HG02759 (cell line): ENCODE measurements at regions not wholly inside any gene's neighbourhood (a gene's known extent, or its start where the extent isn't known, plus 50 kb on each side); places are given as distances from the start of the nearest gene placed in this dataset.

Experiments
- ATAC-seq: cut with Tn5 transposase; IDR thresholded peaks from one replicate; pipeline ENCODE4 v1.9.1; 2021; ENCODE audit warnings: mild to moderate bottlenecking, moderate library complexity; ENCODE audit not compliant: unreplicated experiment

DNA sequence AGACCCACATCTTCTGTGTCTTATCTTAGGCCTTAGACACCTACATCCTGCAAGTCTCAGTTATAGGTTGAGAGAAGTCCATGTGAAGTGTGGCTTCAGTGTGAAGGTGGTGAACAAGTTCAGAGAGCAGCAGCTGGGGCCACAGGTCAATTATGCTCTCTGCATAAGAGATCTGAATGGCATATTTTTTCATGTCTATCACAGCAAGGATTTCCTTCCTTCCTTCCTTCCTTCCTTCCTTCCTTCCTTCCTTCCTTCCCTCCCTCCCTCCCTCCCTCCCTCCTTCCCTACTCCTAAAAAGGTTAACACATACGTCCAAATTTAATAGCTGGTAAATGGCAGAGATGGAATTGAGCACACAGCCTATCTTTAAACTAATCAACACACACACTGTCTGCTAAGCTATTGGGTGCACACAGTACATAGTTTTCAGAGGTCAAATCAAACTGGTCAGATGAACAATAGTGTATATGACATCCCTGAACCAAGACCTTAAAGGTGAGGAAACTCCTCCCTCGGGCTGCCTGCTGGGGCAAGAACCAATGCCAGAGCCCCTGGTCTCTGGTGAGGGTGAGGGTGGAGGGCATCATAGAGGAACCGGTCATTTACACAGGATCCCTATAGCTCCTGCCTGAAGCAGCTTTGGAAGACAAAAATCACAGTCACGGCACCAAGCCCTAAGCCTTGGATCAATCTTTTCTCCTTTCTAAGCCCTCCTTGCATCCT lies 240.9 kb downstream of the ICOS start:
- peak; percentile 28 for ATAC-seq

DNA sequence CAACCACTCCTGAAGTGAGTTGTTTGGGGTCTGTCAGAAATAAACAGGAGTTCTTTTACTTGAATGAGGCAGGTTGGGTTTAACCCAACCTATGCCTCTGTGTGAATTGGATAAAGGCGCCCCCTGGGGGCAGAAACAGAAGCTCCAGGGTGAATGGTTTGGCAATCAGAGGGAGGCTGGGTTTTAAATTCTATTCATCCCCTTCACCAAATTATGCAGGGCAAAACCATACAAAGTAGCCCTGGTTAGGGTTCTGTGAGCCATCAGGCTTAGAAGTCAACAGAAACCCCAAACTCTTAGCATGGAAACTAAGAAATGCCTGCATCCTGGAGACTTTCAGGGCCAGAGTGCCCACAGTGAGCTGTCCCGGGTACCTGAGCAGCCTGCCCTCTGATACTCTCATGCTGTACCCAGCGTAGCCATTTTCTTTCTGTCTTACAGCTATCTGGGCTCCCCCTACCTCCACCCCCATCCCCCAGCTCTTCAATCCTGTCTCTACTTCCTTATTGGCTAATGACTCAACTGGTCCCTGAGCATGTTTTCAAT lies 241.5 kb downstream of the ICOS start:
- ATAC-seq = peak; percentile 88

DNA sequence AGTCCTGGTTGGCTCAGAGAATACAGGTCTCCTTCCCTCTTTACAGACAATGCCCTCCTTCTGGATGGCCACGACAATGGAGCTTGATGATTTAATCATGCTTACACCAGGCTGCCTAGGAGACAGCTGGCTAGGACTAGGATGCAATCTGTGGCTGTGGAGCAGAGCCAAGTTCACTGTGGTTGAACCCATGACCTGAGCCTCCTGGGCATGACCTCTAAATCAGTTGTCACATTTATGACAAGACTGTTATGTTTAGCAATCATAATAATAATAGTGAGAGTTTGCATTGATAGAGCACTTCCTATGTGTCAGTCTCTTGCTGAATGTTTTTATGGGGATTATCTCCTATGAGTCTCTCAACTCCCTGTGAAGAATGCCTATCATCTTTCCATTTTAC lies 244.1 kb downstream of the ICOS start:
- no peak for ATAC-seq

DNA sequence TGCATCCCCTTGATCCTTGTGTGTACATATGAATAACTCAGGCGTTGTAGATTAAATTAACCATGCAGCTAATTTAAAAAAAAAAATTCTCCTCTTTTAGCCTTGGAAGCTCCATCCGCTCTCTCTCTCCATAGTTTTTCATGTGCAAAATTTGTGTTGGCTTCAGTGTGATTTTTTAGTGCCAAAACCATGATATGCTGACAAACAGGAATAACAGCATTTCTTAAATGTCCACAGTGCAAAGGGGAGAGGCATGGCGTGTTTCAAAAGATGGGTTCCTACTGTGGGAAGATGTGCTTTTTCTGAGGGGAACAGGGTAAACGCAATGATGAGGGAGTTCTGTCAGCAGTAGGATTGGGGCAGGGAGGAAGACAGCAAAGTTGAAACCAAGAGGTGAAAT lies 247.0 kb downstream of the ICOS start:
- no peak for ATAC-seq

DNA sequence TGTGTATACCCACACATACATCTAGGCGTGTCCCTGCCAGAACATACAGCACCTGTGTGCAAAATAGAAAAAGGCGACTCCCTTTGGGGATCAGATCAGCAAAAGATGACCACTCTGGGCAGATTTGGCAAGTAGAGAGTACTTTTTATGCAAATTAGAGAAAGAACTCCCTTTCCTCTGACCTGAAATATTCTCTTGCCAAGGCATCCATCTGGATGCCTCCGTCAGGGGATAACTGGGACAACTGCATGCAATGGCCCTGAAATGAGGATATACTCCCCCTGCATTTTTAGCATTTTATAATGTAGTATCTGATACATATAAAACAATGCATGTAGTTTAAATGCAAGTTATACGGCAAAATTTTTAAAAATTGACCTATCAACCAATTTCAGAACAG lies 247.7 kb downstream of the ICOS start:
- no peak for ATAC-seq

DNA sequence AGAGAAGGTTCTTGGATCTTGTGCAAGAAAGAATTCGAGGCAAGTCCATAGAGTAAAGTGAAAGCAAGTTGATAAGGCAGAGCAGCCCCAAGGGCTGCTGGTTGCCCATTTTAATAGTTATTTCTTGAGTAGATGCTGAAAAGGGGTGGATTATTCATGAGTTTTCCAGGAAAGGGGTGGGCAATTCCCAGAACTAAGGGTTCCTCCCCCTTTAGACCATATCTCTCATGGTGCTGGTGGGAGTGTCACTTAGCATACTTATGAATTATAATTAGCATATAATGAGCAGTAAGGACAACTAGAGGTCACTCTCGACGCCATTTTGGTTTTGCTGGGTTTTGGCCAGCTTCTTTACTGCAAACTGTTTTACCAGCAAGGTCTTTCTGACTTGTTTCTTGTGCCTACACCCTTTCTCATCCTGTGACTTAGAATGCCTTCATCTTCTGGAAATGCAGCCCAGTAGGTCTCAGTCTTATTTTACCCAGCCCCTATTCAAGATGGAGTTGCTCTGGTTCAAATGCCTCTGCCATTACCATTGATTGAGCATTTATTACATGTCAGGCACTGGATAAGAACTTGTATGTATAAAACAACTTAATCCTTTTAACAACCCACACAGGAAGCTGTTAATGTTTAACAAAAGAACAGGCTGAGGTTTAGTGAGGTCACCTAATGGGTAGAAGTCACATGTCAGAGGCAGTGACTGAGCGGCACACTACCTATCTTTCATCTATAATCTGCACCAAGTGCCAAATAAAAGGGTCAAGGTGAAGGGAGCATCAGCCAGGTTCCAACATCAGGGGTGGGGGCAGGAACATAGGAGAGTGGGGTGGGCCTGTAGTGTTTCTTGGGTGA lies 250.9 kb downstream of the ICOS start:
- ATAC-seq = no peak

DNA sequence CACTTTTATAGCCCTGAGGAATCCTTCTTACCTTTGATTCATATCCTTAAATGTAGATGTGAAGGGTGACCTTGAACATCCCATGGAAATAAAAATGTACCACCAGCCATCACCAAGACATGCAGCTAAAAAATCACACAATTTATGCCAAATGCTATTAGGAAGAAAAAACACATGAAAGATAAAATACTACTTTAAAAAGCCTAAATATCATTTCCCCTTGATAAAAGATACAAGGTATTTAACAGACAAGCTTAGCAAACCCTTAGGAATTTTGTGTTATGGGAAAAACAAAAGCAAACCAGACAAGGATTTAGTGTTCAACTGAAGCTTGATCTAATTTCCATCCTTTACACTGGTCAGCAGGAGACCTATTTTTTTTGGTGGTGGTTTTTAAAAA lies 255.0 kb downstream of the ICOS start:
- no peak for ATAC-seq

DNA sequence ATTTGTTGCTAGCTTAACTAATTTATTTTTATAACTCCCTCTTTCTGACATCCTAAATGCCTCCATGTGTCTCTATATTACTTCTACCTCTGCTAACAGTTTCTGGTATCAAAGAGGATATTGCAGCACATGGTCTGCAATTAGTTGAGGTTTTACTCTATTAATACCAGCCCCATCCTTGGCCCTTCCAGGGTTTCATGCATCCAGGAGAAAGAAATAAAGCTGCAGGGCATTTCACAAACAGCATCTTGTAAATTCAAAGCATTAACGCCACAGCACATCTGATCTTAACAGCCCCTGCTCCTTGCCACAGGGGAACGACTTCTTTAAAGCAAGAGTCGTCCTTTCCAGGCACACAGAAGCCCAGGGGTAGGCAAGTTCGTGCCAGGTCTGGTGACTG lies 258.9 kb downstream of the ICOS start:
- no peak for ATAC-seq

DNA sequence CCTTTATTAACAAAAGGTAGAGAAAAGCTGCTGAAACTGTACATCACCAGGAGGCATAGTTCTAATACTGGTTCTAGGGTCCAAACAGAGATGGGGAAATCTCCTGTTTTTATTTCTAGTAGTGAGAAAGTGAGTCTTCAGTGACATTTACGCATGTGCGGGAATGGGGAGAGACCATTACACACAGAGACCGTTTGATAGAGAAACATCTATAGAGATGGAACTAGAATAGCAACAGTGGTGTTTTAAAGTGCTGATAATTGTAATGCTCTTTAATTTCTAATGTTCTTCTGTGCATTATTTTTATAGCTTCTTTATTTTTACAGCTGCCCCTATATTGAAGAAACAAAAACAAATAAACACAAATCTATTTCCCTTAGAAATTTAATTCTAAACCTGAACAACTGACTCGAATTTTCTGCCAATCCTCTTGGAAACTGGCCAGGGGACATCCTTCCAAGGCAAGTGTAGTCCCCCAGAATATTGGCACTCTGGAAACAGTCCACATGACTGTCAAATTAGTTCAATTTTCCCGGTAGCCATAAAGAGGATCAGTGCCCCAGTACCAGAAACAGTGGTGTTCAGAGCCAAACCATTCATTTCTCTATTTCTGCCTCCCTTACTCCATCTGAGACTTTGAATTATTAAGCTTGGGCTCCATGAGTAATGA lies 260.9 kb downstream of the ICOS start:
- ATAC-seq = no peak

DNA sequence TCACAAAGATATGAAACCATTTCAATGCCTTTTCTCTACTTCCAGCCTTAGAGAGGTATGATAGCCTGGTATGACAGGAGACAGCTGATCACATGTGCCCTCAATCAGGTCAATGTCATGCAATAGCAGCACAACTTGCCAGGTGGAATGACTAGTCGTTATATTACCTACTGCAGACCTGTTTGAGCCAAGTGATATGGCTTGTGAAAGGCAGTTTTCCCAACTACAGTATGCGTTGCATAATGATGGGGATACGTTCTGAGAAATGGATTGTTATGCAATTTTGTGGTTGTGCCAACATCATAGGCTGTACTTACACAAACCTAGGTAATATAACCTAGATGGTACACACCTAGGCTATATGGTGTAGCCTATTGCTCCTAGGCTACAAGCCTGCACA lies 262.8 kb downstream of the ICOS start:
- no peak for ATAC-seq

DNA sequence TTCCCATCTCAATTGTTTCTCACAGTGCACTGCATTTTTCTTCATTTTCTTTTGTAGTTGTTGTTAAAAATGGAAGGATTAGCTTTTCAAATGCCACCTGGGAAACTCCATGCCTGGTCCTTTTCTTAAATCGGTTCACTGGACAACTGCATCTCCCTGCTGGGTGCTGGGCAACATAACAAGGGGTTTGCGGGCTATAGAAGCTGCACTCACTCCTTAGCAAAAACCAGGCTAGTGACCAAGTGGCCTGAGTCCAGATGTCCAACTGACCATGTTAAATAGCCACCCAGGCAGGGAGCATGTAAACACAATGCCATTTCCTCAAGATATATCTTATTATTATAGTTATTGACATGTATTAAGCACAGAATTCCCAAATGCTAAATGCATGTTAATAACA lies 264.9 kb downstream of the ICOS start:
- no peak for ATAC-seq

DNA sequence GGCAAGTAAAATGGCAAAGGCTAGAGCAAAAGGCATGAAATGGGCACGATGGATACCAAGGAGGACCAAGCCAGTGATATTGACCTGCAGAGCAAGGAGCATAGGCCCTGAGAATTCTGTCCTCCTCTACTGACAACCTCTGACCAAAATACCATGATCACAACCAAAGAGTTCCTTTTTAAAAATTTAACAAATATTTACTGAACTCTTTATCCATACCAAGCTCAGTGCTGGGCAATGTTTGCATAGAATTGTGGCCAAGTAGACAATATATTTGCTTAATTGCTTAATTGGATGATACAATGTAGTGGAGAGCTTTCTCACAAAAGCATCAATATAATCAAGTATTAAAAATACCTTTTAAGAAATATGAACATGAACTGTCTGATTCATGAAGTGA lies 265.7 kb downstream of the ICOS start:
- ATAC-seq = no peak

DNA sequence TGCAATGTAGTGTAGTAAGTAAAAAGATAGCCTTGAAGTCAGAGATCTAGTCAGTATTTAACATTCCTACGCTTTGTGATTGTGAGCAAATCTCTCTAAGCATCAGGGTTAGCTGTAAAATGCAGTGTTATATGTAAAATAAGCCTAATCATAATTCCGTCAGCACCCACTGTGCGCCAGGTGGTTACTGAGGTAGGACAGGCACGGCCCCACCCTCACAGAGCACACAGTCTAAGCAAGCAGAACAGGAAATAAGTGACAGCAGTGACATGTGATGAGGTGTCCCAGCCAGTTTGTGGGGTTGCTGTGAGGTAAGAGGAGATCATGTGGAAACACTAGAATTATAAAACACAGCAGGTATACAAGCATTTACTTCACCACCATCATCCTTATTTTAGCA lies 267.1 kb downstream of the ICOS start:
- no peak for ATAC-seq

DNA sequence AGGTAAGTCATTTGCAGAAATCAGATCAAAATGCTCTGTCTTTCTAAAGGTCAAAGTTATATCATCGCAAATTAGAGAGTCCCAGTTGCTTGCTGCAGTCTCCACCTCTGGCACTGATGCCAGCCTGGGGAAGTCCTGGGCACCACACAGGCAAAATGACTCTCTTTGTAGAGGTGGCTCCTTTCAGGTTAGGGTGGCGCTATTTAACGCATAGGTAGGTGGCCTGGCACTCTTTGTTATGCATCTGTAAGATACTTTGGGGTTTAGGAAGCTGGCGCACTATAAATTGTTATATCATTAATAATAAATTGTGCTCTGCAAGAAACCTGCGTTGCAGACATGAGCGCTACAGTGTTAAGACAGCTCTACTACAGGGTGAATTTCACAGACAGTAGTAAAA lies 268.5 kb downstream of the ICOS start:
- no peak for ATAC-seq

DNA sequence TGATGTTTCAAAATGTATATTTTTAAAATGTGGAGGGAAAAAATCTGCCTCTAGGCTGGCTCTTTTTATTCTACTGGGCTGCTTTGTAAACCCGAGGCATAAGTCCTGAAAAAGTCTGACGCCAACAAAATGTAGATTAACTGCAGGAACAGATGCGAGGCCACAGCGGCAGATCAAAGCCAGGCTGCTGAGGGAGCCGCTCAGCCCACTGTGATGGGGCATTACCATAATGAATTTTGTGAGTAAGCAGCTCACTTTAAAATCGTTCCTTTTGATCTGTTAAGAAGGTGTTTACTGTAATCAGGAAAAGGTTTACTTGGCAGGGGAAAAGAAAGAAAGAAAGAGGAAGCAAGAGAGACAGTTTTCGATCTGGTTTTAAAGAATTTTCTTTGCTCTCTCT lies 269.0 kb downstream of the ICOS start:
- ATAC-seq = no peak

DNA sequence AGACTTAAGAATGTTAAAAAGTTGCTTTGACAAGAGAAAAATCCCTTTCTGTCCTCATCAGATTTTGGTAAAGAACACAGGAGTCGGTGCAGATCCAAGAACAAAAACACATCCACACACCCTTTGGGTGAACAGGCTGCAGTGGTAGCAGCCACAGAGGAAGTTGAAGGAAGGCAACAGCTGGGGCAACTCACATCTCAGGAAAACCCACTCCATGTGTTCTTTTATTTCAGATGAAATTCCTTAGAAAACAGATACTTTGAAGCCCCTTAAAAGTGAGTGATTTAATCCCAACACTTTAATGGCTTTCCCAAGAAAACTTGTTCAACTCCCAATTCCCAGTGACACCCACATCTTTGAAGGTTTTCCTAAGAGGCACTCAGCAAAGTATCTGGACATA lies 271.3 kb downstream of the ICOS start:
- no peak for ATAC-seq

DNA sequence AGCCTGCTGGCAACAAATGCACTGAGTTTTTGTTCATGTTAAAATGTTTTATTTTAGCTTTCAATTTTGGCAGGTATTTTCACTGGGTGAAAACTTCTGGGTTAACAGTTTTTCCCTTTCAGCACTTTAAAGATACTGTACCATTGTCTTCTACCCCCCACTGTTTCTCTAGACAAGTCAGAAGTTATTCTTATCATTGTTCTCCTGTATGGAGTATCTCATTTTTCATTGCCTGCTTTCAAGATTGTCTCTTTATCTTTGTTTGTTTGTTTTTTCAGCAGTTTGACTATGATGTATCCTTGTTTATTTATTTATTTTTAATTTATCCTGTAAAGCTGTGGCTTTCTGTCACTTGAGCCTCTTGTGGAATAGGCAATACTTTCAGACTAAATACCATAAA lies 277.0 kb downstream of the ICOS start:
- ATAC-seq = no peak

DNA sequence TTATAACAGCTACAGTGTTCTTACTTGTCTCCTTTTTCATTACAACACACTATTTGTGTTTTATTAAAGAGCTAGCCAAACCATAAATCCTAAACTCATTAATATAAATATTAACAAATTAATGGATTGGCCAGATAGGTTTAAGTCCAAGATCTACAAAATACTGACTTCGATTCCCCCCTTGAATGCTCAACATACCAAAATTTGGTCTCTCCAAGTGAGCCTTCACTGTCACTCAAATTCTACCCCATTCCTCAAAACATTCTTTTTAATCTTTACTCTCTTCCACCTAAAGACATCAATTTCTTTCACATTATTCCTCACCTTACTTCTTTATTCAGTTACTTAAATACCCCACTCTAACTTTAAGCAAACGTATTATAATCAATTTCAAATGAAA lies 281.5 kb downstream of the ICOS start:
- no peak for ATAC-seq

DNA sequence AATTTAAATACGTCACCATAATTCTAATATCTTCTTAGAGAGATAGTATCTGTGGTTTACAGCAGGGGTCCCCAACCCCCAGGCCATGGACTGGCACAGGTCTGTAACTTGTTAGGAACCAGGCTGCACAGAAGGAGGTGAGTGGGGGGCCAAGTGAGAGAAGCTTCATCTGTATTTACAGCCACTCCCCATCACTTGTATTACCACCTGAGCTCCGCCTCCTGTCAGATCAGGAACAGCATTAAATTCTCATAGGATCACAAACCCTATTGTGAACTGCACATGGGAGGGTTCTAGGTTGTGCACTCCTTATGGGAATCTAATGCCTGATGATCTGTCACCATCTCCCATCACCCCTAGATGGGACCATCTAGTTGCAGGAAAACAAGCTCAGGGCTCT lies 282.6 kb downstream of the ICOS start:
- no peak for ATAC-seq

DNA sequence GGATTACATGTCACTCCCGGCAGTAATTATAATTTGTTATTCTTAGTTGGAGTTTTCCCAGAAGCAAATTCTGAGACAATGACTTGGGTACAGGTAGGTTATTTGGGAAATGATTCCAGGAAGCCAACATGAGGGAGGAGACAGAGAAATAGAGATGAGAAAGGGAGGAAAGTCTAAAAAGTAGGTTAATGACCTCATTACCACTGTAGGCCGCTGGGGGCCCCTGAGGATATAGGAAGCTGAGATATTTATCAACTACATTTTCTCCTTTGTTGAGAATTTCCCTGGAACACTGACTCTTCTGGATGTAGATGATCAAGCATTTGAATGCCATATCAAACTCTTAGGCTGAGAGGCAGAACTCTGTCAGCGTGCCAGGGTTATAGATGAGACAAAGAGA lies 284.3 kb downstream of the ICOS start:
- ATAC-seq = no peak

DNA sequence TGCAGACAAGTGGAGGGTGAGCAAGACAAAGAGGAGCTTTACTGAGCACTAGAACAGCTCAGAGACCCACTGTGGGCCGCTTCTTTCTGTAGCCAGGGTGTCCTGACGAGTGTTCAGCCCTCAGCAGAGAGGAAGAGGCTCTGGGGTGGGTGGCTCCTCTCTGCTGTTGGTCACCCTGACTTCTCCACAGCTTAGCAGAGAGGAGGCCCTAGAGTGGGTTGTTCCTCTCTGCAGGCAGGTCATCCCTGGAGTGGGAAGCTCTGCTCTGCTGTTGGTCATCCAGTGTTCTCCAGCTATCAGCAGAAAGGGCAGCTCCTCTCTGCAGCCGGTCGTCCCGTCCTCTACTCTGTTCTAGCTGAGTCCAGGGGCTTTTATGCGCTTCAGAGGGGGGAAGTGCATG lies 286.5 kb downstream of the ICOS start:
- no peak for ATAC-seq

DNA sequence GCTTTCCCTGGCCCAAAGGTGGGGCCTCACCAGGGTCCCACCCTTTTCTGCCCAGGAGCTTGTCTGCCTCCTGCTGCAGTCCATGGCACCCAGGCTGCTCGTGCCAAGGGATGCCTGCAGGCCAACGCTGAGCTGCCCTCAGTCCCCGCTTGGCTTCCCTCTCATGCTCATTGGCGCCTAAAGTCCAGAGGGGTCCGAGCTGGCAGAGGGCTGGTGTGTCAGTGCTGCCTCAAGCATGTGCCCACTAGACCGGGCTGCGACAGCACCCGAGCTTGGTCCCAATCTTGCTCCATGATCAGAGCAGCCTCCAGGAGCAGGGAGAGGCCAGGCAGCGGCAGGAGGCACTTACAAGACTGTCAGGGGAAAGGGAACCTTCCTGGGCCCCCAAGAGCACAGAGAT lies 287.0 kb downstream of the ICOS start:
- ATAC-seq = no peak
